ENCODE measurements at regions not wholly inside any gene's neighbourhood (a gene's known extent, or its start where the extent isn't known, plus 50 kb on each side); places are given as distances from the start of the nearest gene placed in this dataset.
A peak's percentile ranks its signal among the peaks of the same experiment; 100 is the strongest.

- H3K79me2 ChIP-seq (ENCODE audit: low read length) = no peaks in the 10 kb centered on the region
- H4K20me1 ChIP-seq (ENCODE audit: insufficient read depth, low read depth, low read length) = no peaks in the 10 kb centered on the region
- no peak for DNase-seq
These were observed 1228.6 kb upstream of the EYS start for GRCh38 chr6:66935612-66936011.

GRCh38 chr6:66931787-66932186 is 1224.8 kb upstream of the EYS start:
- no peaks in the 10 kb centered on the region for H3K9me2 ChIP-seq (replicated peaks; ENCODE audit: insufficient read depth, low read length)
- no peak overlapping the region for H3K27ac ChIP-seq (ENCODE audit: low read length)
- H3K4me1 ChIP-seq (ENCODE audit: low read length) = no peaks in the 10 kb centered on the region
- H3K36me3 ChIP-seq (ENCODE audit: insufficient read depth, low read length) = no peaks in the 10 kb centered on the region
- no peaks in the 10 kb centered on the region for H4K20me1 ChIP-seq (ENCODE audit: insufficient read depth, low read depth, low read length)
- no peaks in the 10 kb centered on the region for H3K27me3 ChIP-seq (ENCODE audit: low read length)
- no peak overlapping the region for H2AFZ ChIP-seq (ENCODE audit: low read length)
- H3K9me3 ChIP-seq (ENCODE audit: low read length) = no peaks in the 10 kb centered on the region; the same call in 1 of the 2 replicates
- no peak overlapping the region for H3K4me2 ChIP-seq (ENCODE audit: low read depth, low read length, poor library complexity, severe bottlenecking)
- H3K4me3 ChIP-seq (ENCODE audit: low read length) = no peak overlapping the region
- no peak for DNase-seq
- no peak overlapping the region for H3K9ac ChIP-seq (ENCODE audit: low read length)
- H3K79me2 ChIP-seq (ENCODE audit: low read length) = no peaks in the 10 kb centered on the region

More at GRCh38 chr6:66935612-66936011, 1228.6 kb upstream of the EYS start:
- no peak overlapping the region for H3K9ac ChIP-seq (ENCODE audit: low read length)
- no peak overlapping the region for H3K27ac ChIP-seq (ENCODE audit: low read length)
- no peaks in the 10 kb centered on the region for H3K9me2 ChIP-seq (replicated peaks; ENCODE audit: insufficient read depth, low read length)
- no peaks in the 10 kb centered on the region for H3K4me1 ChIP-seq (ENCODE audit: low read length)
- no peaks in the 10 kb centered on the region for H3K36me3 ChIP-seq (ENCODE audit: insufficient read depth, low read length)
- H3K9me3 ChIP-seq (ENCODE audit: low read length) = no peaks in the 10 kb centered on the region; the same call in 1 of the 2 replicates
- no peaks in the 10 kb centered on the region for H3K27me3 ChIP-seq (ENCODE audit: low read length)
- H3K4me2 ChIP-seq (ENCODE audit: low read depth, low read length, poor library complexity, severe bottlenecking) = no peak overlapping the region
- no peak overlapping the region for H2AFZ ChIP-seq (ENCODE audit: low read length)
- no peak overlapping the region for H3K4me3 ChIP-seq (ENCODE audit: low read length)

- Histone ChIP-seq H3K79me2 (ENCODE audit: low read length) (no peaks in the 10 kb centered on the region), H3K4me1 (ENCODE audit: low read length) (peaks cover 5% of the 10 kb centered on the region), H3K9ac (ENCODE audit: low read length) (no peak overlapping the region), H3K4me2 (ENCODE audit: low read depth, low read length, poor library complexity, severe bottlenecking) (no peak overlapping the region), H4K20me1 (ENCODE audit: insufficient read depth, low read depth, low read length) (no peaks in the 10 kb centered on the region), H3K9me3 (ENCODE audit: low read length) (peaks cover 2% of the 10 kb centered on the region; the same call in 1 of the 2 replicates), H3K36me3 (ENCODE audit: insufficient read depth, low read length) (no peaks in the 10 kb centered on the region), H3K4me3 (ENCODE audit: low read length) (no peak overlapping the region), H3K27me3 (ENCODE audit: low read length) (no peaks in the 10 kb centered on the region), H3K9me2 (replicated peaks; ENCODE audit: insufficient read depth, low read length) (no peaks in the 10 kb centered on the region), H3K27ac (ENCODE audit: low read length) (no peak overlapping the region), H2AFZ (ENCODE audit: low read length) (no peak overlapping the region)
- DNase-seq = no peak
These were observed 1223.7 kb upstream of the EYS start for GRCh38 chr6:66930559-66931290.

GRCh38 chr6:66926060-66926459 is 1219.0 kb upstream of the EYS start:
- H3K79me2 ChIP-seq (ENCODE audit: low read length) = no peaks in the 10 kb centered on the region
- no peaks in the 10 kb centered on the region for H3K27me3 ChIP-seq (ENCODE audit: low read length)
- peaks cover 7% of the 10 kb centered on the region; the same call in 1 of the 2 replicates for H3K9me3 ChIP-seq (ENCODE audit: low read length)
- DNase-seq = peak; percentile 89
- no peaks in the 10 kb centered on the region for H3K9me2 ChIP-seq (replicated peaks; ENCODE audit: insufficient read depth, low read length)
- H3K9ac ChIP-seq (ENCODE audit: low read length) = peak overlapping the region; percentile 25; the same call in 1 of the 2 replicates
- peak overlapping the region; percentile 91 for H2AFZ ChIP-seq (ENCODE audit: low read length)
- H3K4me3 ChIP-seq (ENCODE audit: low read length) = peak overlapping the region; percentile 45; the same call in 1 of the 2 replicates
- H3K27ac ChIP-seq (ENCODE audit: low read length) = no peak overlapping the region
- no peaks in the 10 kb centered on the region for H3K36me3 ChIP-seq (ENCODE audit: insufficient read depth, low read length)
- peaks cover 5% of the 10 kb centered on the region for H3K4me1 ChIP-seq (ENCODE audit: low read length)
- H4K20me1 ChIP-seq (ENCODE audit: insufficient read depth, low read depth, low read length) = no peaks in the 10 kb centered on the region
- peak overlapping the region; percentile 63 for H3K4me2 ChIP-seq (ENCODE audit: low read depth, low read length, poor library complexity, severe bottlenecking)

GRCh38 chr6:66913657-66914056 is 1206.6 kb upstream of the EYS start:
- Histone ChIP-seq H3K4me1 (ENCODE audit: low read length) (no peaks in the 10 kb centered on the region; the same call in 1 of the 2 replicates), H3K9ac (ENCODE audit: low read length) (no peak overlapping the region), H2AFZ (ENCODE audit: low read length) (no peak overlapping the region), H3K36me3 (ENCODE audit: insufficient read depth, low read length) (no peaks in the 10 kb centered on the region), H3K4me2 (ENCODE audit: low read depth, low read length, poor library complexity, severe bottlenecking) (no peak overlapping the region), H3K79me2 (ENCODE audit: low read length) (no peaks in the 10 kb centered on the region), H3K9me2 (replicated peaks; ENCODE audit: insufficient read depth, low read length) (no peaks in the 10 kb centered on the region), H3K27ac (ENCODE audit: low read length) (no peak overlapping the region), H3K9me3 (ENCODE audit: low read length) (no peaks in the 10 kb centered on the region), H4K20me1 (ENCODE audit: insufficient read depth, low read depth, low read length) (no peaks in the 10 kb centered on the region), H3K27me3 (ENCODE audit: low read length) (no peaks in the 10 kb centered on the region), H3K4me3 (ENCODE audit: low read length) (no peak overlapping the region)
- DNase-seq = no peak

GRCh38 chr6:66902457-66902856 is 1195.4 kb upstream of the EYS start:
- Histone ChIP-seq H4K20me1 (ENCODE audit: insufficient read depth, low read depth, low read length) (no peaks in the 10 kb centered on the region), H2AFZ (ENCODE audit: low read length) (no peak overlapping the region), H3K4me3 (ENCODE audit: low read length) (no peak overlapping the region), H3K9me3 (ENCODE audit: low read length) (peaks cover 8% of the 10 kb centered on the region), H3K27ac (ENCODE audit: low read length) (no peak overlapping the region), H3K36me3 (ENCODE audit: insufficient read depth, low read length) (no peaks in the 10 kb centered on the region), H3K79me2 (ENCODE audit: low read length) (no peaks in the 10 kb centered on the region), H3K9ac (ENCODE audit: low read length) (no peak overlapping the region), H3K4me1 (ENCODE audit: low read length) (no peaks in the 10 kb centered on the region), H3K4me2 (ENCODE audit: low read depth, low read length, poor library complexity, severe bottlenecking) (no peak overlapping the region), H3K27me3 (ENCODE audit: low read length) (no peaks in the 10 kb centered on the region), H3K9me2 (replicated peaks; ENCODE audit: insufficient read depth, low read length) (no peaks in the 10 kb centered on the region)
- DNase-seq = no peak

GRCh38 chr6:66900133-66901083 is 1193.4 kb upstream of the EYS start:
- Histone ChIP-seq H3K4me2 (ENCODE audit: low read depth, low read length, poor library complexity, severe bottlenecking) (no peak overlapping the region), H3K79me2 (ENCODE audit: low read length) (no peaks in the 10 kb centered on the region), H3K9ac (ENCODE audit: low read length) (no peak overlapping the region), H3K27ac (ENCODE audit: low read length) (no peak overlapping the region), H3K9me2 (replicated peaks; ENCODE audit: insufficient read depth, low read length) (no peaks in the 10 kb centered on the region), H3K4me1 (ENCODE audit: low read length) (no peaks in the 10 kb centered on the region), H3K4me3 (ENCODE audit: low read length) (no peak overlapping the region), H3K9me3 (ENCODE audit: low read length) (peaks cover 12% of the 10 kb centered on the region), H2AFZ (ENCODE audit: low read length) (0 out of 2 replicates have a peak overlapping the region, but pooled peaks have one; percentile 24), H3K27me3 (ENCODE audit: low read length) (no peaks in the 10 kb centered on the region), H3K36me3 (ENCODE audit: insufficient read depth, low read length) (no peaks in the 10 kb centered on the region), H4K20me1 (ENCODE audit: insufficient read depth, low read depth, low read length) (no peaks in the 10 kb centered on the region)
- no peak for DNase-seq

- H3K36me3 ChIP-seq (ENCODE audit: insufficient read depth, low read length) = no peaks in the 10 kb centered on the region
- peaks cover 12% of the 10 kb centered on the region for H3K9me3 ChIP-seq (ENCODE audit: low read length)
- H3K79me2 ChIP-seq (ENCODE audit: low read length) = no peaks in the 10 kb centered on the region
- no peaks in the 10 kb centered on the region for H3K4me1 ChIP-seq (ENCODE audit: low read length)
- no peaks in the 10 kb centered on the region for H3K9me2 ChIP-seq (replicated peaks; ENCODE audit: insufficient read depth, low read length)
- no peaks in the 10 kb centered on the region for H4K20me1 ChIP-seq (ENCODE audit: insufficient read depth, low read depth, low read length)
- H3K9ac ChIP-seq (ENCODE audit: low read length) = no peak overlapping the region
- H3K4me3 ChIP-seq (ENCODE audit: low read length) = no peak overlapping the region
- no peak overlapping the region for H2AFZ ChIP-seq (ENCODE audit: low read length)
- no peaks in the 10 kb centered on the region for H3K27me3 ChIP-seq (ENCODE audit: low read length)
- no peak overlapping the region for H3K27ac ChIP-seq (ENCODE audit: low read length)
- peak; percentile 55 for DNase-seq
- H3K4me2 ChIP-seq (ENCODE audit: low read depth, low read length, poor library complexity, severe bottlenecking) = no peak overlapping the region
These were observed 1190.5 kb upstream of the EYS start for GRCh38 chr6:66897576-66897975.

All from Karpas-422 (cell line).